ENCODE measurements at regions not wholly inside any gene's neighbourhood (a gene's known extent, or its start where the extent isn't known, plus 50 kb on each side); places are given as distances from the start of the nearest gene placed in this dataset.

DNA sequence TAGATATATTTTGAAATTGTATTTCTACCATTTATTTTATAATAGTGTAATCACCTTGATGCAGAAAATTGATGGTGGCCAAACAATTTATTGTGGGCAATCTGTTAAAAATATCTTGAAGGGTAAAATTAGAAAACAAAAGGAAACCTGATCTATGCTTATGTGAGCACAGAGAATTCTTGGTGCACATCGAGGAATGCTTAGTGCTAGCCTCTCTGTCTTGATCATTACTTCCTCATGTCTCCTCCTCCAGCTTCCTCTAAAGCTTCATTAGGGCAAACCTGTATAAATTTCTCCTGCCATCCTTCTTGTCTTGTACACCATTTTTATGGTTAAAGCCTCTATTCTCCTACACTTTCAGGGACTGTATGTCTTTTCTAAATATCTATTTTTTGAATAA is 725.8 kb downstream of the RAPGEF2 start:
- intact Hi-C loops (cut with DNase I): no loop called here
- H3K9me3 ChIP-seq: no peaks in the 10 kb centered on the region
- no peaks in the 10 kb centered on the region for H3K27me3 ChIP-seq
- no peak for DNase-seq (ENCODE audit: extremely low spot score)
- TF ChIP-seq EP300 (IDR thresholded peaks at IDR 0.05) (no peak), POLR2A (IDR thresholded peaks at IDR 0.05; ENCODE audit: low read depth) (no peak), CTCF (IDR thresholded peaks at IDR 0.05) (no peak), POLR2AphosphoS5 (IDR thresholded peaks at IDR 0.05) (no peak)
- H3K36me3 ChIP-seq: no peaks in the 10 kb centered on the region
- no peak overlapping the region for H3K27ac ChIP-seq (replicated peaks in 1 of 4)
- 45% methylated on average over 1 of the region's 1 CpG for WGBS
- H3K4me3 ChIP-seq: no peak overlapping the region
- H3K4me1 ChIP-seq: no peaks in the 10 kb centered on the region

- H3K4me3 ChIP-seq: no peak overlapping the region
- H3K4me1 ChIP-seq: no peaks in the 10 kb centered on the region
- H3K27ac ChIP-seq (replicated peaks in 1 of 4): no peak overlapping the region
- intact Hi-C loops (cut with DNase I): no loop called here
- no peaks in the 10 kb centered on the region for H3K27me3 ChIP-seq
- no peak for TF ChIP-seq POLR2AphosphoS5 (IDR thresholded peaks at IDR 0.05)
- no peak for TF ChIP-seq CTCF (IDR thresholded peaks at IDR 0.05)
- TF ChIP-seq EP300 (IDR thresholded peaks at IDR 0.05): no peak
- TF ChIP-seq POLR2A (IDR thresholded peaks at IDR 0.05; ENCODE audit: low read depth): no peak
- no peaks in the 10 kb centered on the region for H3K36me3 ChIP-seq
- 26% methylated on average over 2 of the region's 2 CpGs for WGBS
- no peaks in the 10 kb centered on the region for H3K9me3 ChIP-seq
- no peak for DNase-seq (ENCODE audit: extremely low spot score)
Observed at GRCh38 chr4:159829184-159829583, 726.3 kb downstream of the RAPGEF2 start.

GRCh38 chr4:159837071-159837470 is 734.2 kb downstream of the RAPGEF2 start:
- TF ChIP-seq CTCF (IDR thresholded peaks at IDR 0.05) (no peak), POLR2A (IDR thresholded peaks at IDR 0.05; ENCODE audit: low read depth) (no peak), POLR2AphosphoS5 (IDR thresholded peaks at IDR 0.05) (no peak), EP300 (IDR thresholded peaks at IDR 0.05) (no peak)
- H3K4me3 ChIP-seq: no peak overlapping the region
- no peak overlapping the region for H3K27ac ChIP-seq (replicated peaks in 1 of 4)
- no peaks in the 10 kb centered on the region for H3K9me3 ChIP-seq
- intact Hi-C loops (cut with DNase I): no loop called here
- no peak for DNase-seq (ENCODE audit: extremely low spot score)
- WGBS: 89% methylated on average over 3 of the region's 3 CpGs
- no peaks in the 10 kb centered on the region for H3K27me3 ChIP-seq
- no peaks in the 10 kb centered on the region for H3K36me3 ChIP-seq
- no peaks in the 10 kb centered on the region for H3K4me1 ChIP-seq

GRCh38 chr4:159855731-159856130 is 752.9 kb downstream of the RAPGEF2 start:
- no peaks in the 10 kb centered on the region for H3K4me1 ChIP-seq
- no peak for DNase-seq (ENCODE audit: extremely low spot score)
- intact Hi-C loops (cut with DNase I): no loop called here
- no peak overlapping the region for H3K4me3 ChIP-seq
- no peak overlapping the region for H3K27ac ChIP-seq (replicated peaks in 1 of 4)
- H3K36me3 ChIP-seq: no peaks in the 10 kb centered on the region
- H3K27me3 ChIP-seq: no peaks in the 10 kb centered on the region
- no peaks in the 10 kb centered on the region for H3K9me3 ChIP-seq
- 36% methylated on average over 1 of the region's 1 CpG for WGBS
- no peak for TF ChIP-seq EP300 (IDR thresholded peaks at IDR 0.05)
- TF ChIP-seq POLR2AphosphoS5 (IDR thresholded peaks at IDR 0.05): no peak
- TF ChIP-seq POLR2A (IDR thresholded peaks at IDR 0.05; ENCODE audit: low read depth): no peak
- no peak for TF ChIP-seq CTCF (IDR thresholded peaks at IDR 0.05)

DNA sequence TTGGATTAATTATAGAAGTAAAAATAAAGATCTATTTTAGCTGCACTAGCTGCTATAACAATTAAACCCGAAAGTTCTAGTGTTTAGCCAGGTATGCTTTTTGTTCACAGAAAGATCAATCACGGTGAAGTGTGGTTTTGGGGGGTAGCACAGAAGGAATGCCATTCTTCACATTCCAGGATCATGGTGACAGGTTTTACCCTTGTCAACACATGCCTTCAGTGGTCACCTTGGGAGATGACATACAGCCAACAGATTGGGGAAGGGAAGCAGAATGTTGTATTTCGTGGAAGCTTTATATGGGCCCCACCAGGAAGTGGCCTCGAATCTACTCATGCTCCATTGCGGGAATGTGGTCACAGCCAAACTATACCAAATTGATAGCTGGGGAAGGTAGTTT is 753.6 kb downstream of the RAPGEF2 start:
- WGBS: 56% methylated on average over 5 of the region's 5 CpGs
- Histone ChIP-seq H3K27ac (replicated peaks in 1 of 4) (no peak overlapping the region), H3K27me3 (no peaks in the 10 kb centered on the region), H3K9me3 (no peaks in the 10 kb centered on the region), H3K36me3 (no peaks in the 10 kb centered on the region), H3K4me3 (no peak overlapping the region), H3K4me1 (no peaks in the 10 kb centered on the region)
- no peak for DNase-seq (ENCODE audit: extremely low spot score)
- TF ChIP-seq POLR2AphosphoS5 (IDR thresholded peaks at IDR 0.05) (no peak), POLR2A (IDR thresholded peaks at IDR 0.05; ENCODE audit: low read depth) (no peak), EP300 (IDR thresholded peaks at IDR 0.05) (no peak)
- intact Hi-C loops (cut with DNase I): no loop called here

All from esophagus muscularis mucosa (tissue), 4 donors.